ENCODE measurements at regions not wholly inside any gene's neighbourhood (a gene's known extent, or its start where the extent isn't known, plus 50 kb on each side); places are given as distances from the start of the nearest gene placed in this dataset.

DNA sequence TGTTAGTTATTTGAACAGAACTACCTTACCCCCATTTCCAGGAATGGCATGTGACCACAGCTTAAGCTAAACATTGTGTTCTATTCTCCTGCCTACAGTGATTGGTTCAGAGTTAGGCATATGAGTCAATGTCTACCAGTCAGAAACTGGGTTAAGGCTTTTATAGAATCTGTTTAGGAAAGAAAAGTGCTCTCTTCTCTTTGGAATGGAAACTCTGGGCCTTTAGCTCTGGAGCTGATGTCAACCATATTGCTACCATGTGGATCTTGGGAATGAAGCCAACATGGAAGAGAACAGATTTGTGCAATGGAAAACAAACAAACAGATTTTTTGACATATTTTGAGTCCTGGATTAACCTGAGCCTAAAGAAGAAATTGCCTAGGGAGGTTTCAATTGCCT is 488.9 kb upstream of the TNC start:
- no peaks in the 10 kb centered on the region for H3K9me1 ChIP-seq (ENCODE audit: control insufficient read depth, extremely low read depth, insufficient read depth, low read length)
- no peak overlapping the region for H3K9ac ChIP-seq (ENCODE audit: control insufficient read depth, extremely low read depth, insufficient read depth, low read length)
- DNase-seq (ENCODE audit: low read depth, low spot score): no peak
- no peaks in the 10 kb centered on the region for H4K20me1 ChIP-seq (ENCODE audit: control insufficient read depth, extremely low read depth, insufficient read depth, low read length)
- TF ChIP-seq EZH2 (IDR thresholded peaks at IDR 0.05; ENCODE audit: low read length) (no peak), CTCF (optimal IDR thresholded peaks at IDR 0.05 in 1 of 3, IDR thresholded peaks at IDR 0.05 in 1 of 3, conservative IDR thresholded peaks at IDR 0.05 in 1 of 3; ENCODE audit: extremely low read depth in 1 of 3, insufficient read depth in 2 of 3, low read length in 3 of 3) (no peak)
- H2AFZ ChIP-seq (ENCODE audit: control insufficient read depth, low read length): no peak overlapping the region
- no peaks in the 10 kb centered on the region for H3K27me3 ChIP-seq (ENCODE audit: control insufficient read depth, extremely low read depth, insufficient read depth, low read length)
- H3K36me3 ChIP-seq (ENCODE audit: control insufficient read depth in 2 of 2, extremely low read depth in 1 of 2, insufficient read depth in 2 of 2, low read length in 2 of 2): no peaks in the 10 kb centered on the region
- H3K9me3 ChIP-seq (ENCODE audit: control insufficient read depth, low read depth, low read length): no peaks in the 10 kb centered on the region
- H3K4me1 ChIP-seq (ENCODE audit: control insufficient read depth, extremely low read depth, insufficient read depth, low read length): peaks cover 12% of the 10 kb centered on the region
- no peak overlapping the region for H3K4me2 ChIP-seq (ENCODE audit: control insufficient read depth, extremely low read depth, insufficient read depth, low read depth, low read length)
- H3K27ac ChIP-seq (ENCODE audit: control insufficient read depth, insufficient read depth, low read length): no peak overlapping the region
- H3K79me2 ChIP-seq (ENCODE audit: control insufficient read depth, insufficient read depth, low read length): no peaks in the 10 kb centered on the region
- no peak overlapping the region for H3K4me3 ChIP-seq (ENCODE audit: control insufficient read depth in 2 of 3, extremely low read depth in 1 of 3, insufficient read depth in 2 of 3, low read depth in 1 of 3, low read length in 3 of 3)
- dilution Hi-C loops (cut with MboI; ENCODE audit: extremely low pct_ligation_motif_present, low sequenced_read_pairs): no loop called here
- FAIRE-seq: peak; percentile 66

- Histone ChIP-seq H3K9ac (ENCODE audit: control insufficient read depth, extremely low read depth, insufficient read depth, low read length) (peak overlapping the region; percentile 73), H3K36me3 (ENCODE audit: control insufficient read depth in 2 of 2, extremely low read depth in 1 of 2, insufficient read depth in 2 of 2, low read length in 2 of 2) (no peaks in the 10 kb centered on the region)
Measured at GRCh38 chr9:115614326-115614999, 496.5 kb upstream of the TNC start.

More at GRCh38 chr9:115614326-115614999, 496.5 kb upstream of the TNC start:
- DNase-seq (ENCODE audit: low read depth, low spot score): no peak
- Histone ChIP-seq H3K9me1 (ENCODE audit: control insufficient read depth, extremely low read depth, insufficient read depth, low read length) (no peaks in the 10 kb centered on the region), H4K20me1 (ENCODE audit: control insufficient read depth, extremely low read depth, insufficient read depth, low read length) (no peaks in the 10 kb centered on the region), H3K79me2 (ENCODE audit: control insufficient read depth, insufficient read depth, low read length) (no peaks in the 10 kb centered on the region), H3K27me3 (ENCODE audit: control insufficient read depth, extremely low read depth, insufficient read depth, low read length) (no peaks in the 10 kb centered on the region), H2AFZ (ENCODE audit: control insufficient read depth, low read length) (no peak overlapping the region), H3K4me3 (ENCODE audit: control insufficient read depth in 2 of 3, extremely low read depth in 1 of 3, insufficient read depth in 2 of 3, low read depth in 1 of 3, low read length in 3 of 3) (no peak overlapping the region), H3K9me3 (ENCODE audit: control insufficient read depth, low read depth, low read length) (no peaks in the 10 kb centered on the region), H3K27ac (ENCODE audit: control insufficient read depth, insufficient read depth, low read length) (peak overlapping the region; percentile 99), H3K4me2 (ENCODE audit: control insufficient read depth, extremely low read depth, insufficient read depth, low read depth, low read length) (no peak overlapping the region), H3K4me1 (ENCODE audit: control insufficient read depth, extremely low read depth, insufficient read depth, low read length) (peaks cover 30% of the 10 kb centered on the region)
- no peak for TF ChIP-seq CTCF (optimal IDR thresholded peaks at IDR 0.05 in 1 of 3, IDR thresholded peaks at IDR 0.05 in 1 of 3, conservative IDR thresholded peaks at IDR 0.05 in 1 of 3; ENCODE audit: extremely low read depth in 1 of 3, insufficient read depth in 2 of 3, low read length in 3 of 3)
- TF ChIP-seq EZH2 (IDR thresholded peaks at IDR 0.05; ENCODE audit: low read length): no peak
- FAIRE-seq: no peak
- dilution Hi-C loops (cut with MboI; ENCODE audit: extremely low pct_ligation_motif_present, low sequenced_read_pairs): no loop called here
